Endothelial cell (in vitro differentiated cells): ENCODE measurements at regions not wholly inside any gene's neighbourhood (a gene's known extent, or its start where the extent isn't known, plus 50 kb on each side); places are given as distances from the start of the nearest gene placed in this dataset.

ENCODE experiments used
- DNase-seq: peaks from one replicate; pipeline ENCODE4 v3.0.0; 2021; ENCODE audit warnings: low spot score
- H3K27ac Mint-ChIP-seq: one replicate; pipeline ENCODE4 v1.8.0; 2021; ENCODE audit warnings: mixed read lengths, inconsistent platforms; ENCODE audit not compliant: unreplicated experiment
- H3K27me3 Mint-ChIP-seq: one replicate; pipeline ENCODE4 v1.8.0; 2021; ENCODE audit warnings: mild to moderate bottlenecking, moderate library complexity, mixed read lengths, inconsistent platforms; ENCODE audit not compliant: unreplicated experiment
- H3K36me3 Mint-ChIP-seq: one replicate; pipeline ENCODE4 v1.8.0; 2021; ENCODE audit warnings: mild to moderate bottlenecking, low read depth, mixed read lengths, inconsistent platforms; ENCODE audit not compliant: unreplicated experiment
- H3K4me1 Mint-ChIP-seq: one replicate; pipeline ENCODE4 v1.8.0; 2021; ENCODE audit warnings: mild to moderate bottlenecking, mixed read lengths, inconsistent platforms; ENCODE audit not compliant: unreplicated experiment
- H3K4me3 Mint-ChIP-seq: one replicate; pipeline ENCODE4 v1.8.0; 2021; ENCODE audit warnings: mild to moderate bottlenecking, mixed read lengths, inconsistent platforms; ENCODE audit not compliant: unreplicated experiment
- H3K9me3 Mint-ChIP-seq: one replicate; pipeline ENCODE4 v1.8.0; 2021; ENCODE audit warnings: mixed read lengths, inconsistent platforms; ENCODE audit not compliant: unreplicated experiment
- CTCF ChIP-seq: fragments of 200-600 bp; sonication (generic); IDR thresholded peaks from one replicate; pipeline ENCODE4 v1.5.0; 2021; ENCODE audit warnings: antibody characterized with exemption; ENCODE audit not compliant: unreplicated experiment

- Mint-ChIP-seq H3K36me3 (peaks cover 9% of the 10 kb centered on the region), H3K4me3 (no peak overlapping the region), H3K27me3 (peaks cover 8% of the 10 kb centered on the region), H3K4me1 (no peaks in the 10 kb centered on the region), H3K27ac (no peak overlapping the region), H3K9me3 (peaks cover 19% of the 10 kb centered on the region)
- no peak for TF ChIP-seq CTCF
- no peak for DNase-seq
Observed at GRCh38 chr5:3309538-3309937, 286.1 kb upstream of the IRX1 start.

- Mint-ChIP-seq H3K36me3 (peaks cover 9% of the 10 kb centered on the region), H3K4me1 (no peaks in the 10 kb centered on the region), H3K4me3 (no peak overlapping the region), H3K27me3 (peaks cover 3% of the 10 kb centered on the region), H3K9me3 (peaks cover 14% of the 10 kb centered on the region), H3K27ac (no peak overlapping the region)
- no peak for DNase-seq
- TF ChIP-seq CTCF, result no peak
Observed at GRCh38 chr5:3307982-3308621, 287.5 kb upstream of the IRX1 start.

GRCh38 chr5:3305432-3305831 lies 290.2 kb upstream of the IRX1 start:
- H3K27me3 Mint-ChIP-seq, result peaks cover 4% of the 10 kb centered on the region
- peaks cover 9% of the 10 kb centered on the region for H3K36me3 Mint-ChIP-seq
- no peak for TF ChIP-seq CTCF
- no peaks in the 10 kb centered on the region for H3K4me1 Mint-ChIP-seq
- no peak overlapping the region for H3K27ac Mint-ChIP-seq
- H3K9me3 Mint-ChIP-seq, result peaks cover 6% of the 10 kb centered on the region
- H3K4me3 Mint-ChIP-seq, result peak overlapping the region; percentile 73
- DNase-seq, result no peak

- Mint-ChIP-seq H3K4me3 (no peak overlapping the region), H3K27ac (no peak overlapping the region), H3K27me3 (peaks cover 4% of the 10 kb centered on the region), H3K36me3 (peaks cover 9% of the 10 kb centered on the region), H3K4me1 (no peaks in the 10 kb centered on the region), H3K9me3 (peaks cover 6% of the 10 kb centered on the region)
- no peak for TF ChIP-seq CTCF
- DNase-seq, result no peak
Observed at GRCh38 chr5:3304346-3304745, 291.3 kb upstream of the IRX1 start.

- no peak for TF ChIP-seq CTCF
- H3K4me1 Mint-ChIP-seq, result no peaks in the 10 kb centered on the region
- no peak for DNase-seq
- peaks cover 9% of the 10 kb centered on the region for H3K36me3 Mint-ChIP-seq
- H3K4me3 Mint-ChIP-seq, result no peak overlapping the region
- no peak overlapping the region for H3K27ac Mint-ChIP-seq
- H3K27me3 Mint-ChIP-seq, result peaks cover 4% of the 10 kb centered on the region
- peaks cover 6% of the 10 kb centered on the region for H3K9me3 Mint-ChIP-seq
Observed at GRCh38 chr5:3303777-3304176, 291.9 kb upstream of the IRX1 start.
